GM15510 (cell line): ENCODE measurements at regions not wholly inside any gene's neighbourhood (a gene's known extent, or its start where the extent isn't known, plus 50 kb on each side); places are given as distances from the start of the nearest gene placed in this dataset.

Experiments
- POLR2A ChIP-seq: IDR thresholded peaks from 3 replicates; pipeline ENCODE4 v1.6.1; 2011; ENCODE audit warnings: borderline replicate concordance; ENCODE audit not compliant: insufficient read length; ENCODE audit errors: extremely low read depth

DNA sequence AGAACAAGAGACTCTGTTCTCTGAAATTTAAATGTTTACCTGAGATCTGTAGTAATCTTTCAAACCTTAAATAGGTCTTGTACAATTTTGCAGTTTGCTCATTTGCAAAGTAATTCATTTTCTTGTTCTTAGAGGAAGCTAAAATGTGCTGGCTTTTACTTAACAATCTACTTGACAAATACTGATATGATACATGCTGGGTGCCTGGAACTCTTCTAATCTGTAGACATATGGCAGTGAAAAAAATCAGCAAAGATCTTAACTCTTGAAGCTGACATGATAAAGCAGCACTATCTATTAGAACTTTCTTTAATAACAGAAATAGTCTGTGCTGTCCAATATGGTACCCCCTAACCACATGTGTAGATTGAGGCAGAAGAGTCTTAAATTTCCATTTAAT lies 1352.8 kb upstream of the SLC39A10 start:
- no peak for TF ChIP-seq POLR2A

DNA sequence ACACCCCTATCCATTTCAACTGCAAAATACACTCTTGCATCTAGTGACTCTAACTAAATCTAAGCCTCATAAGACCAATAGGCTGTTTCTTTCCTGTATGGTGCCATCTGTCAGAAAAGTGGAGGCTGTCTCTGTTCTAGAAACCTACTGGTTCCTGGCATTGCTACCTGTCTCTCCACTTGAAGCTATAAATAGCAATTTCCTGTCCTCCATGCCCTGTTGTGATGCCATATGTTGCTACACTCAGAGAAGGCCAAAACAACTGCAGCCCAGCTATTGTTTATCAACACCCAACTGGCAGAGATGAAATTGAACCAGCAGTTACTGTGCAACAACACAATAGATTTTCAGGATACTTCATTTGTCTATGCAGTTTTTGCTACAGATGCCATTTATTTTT lies 1355.1 kb upstream of the SLC39A10 start:
- TF ChIP-seq POLR2A: no peak

DNA sequence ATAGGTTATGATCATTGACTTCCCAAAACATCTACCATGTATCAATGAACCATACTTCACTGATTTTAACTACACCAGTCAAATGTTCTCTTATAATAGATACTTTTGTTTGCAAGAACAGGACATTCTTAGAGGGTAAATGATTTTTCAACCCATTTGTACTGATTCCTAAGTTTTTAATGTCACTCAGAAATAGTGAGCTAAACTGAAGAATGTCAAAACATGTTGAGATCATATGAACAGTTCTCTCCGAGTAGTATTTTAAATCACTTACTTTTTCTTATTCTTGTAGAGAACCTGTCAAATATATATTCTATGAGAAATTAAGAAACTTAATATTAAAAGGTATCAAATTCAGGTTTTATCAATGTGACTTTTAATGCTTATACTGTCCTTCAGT lies 1362.9 kb upstream of the SLC39A10 start:
- TF ChIP-seq POLR2A: no peak

DNA sequence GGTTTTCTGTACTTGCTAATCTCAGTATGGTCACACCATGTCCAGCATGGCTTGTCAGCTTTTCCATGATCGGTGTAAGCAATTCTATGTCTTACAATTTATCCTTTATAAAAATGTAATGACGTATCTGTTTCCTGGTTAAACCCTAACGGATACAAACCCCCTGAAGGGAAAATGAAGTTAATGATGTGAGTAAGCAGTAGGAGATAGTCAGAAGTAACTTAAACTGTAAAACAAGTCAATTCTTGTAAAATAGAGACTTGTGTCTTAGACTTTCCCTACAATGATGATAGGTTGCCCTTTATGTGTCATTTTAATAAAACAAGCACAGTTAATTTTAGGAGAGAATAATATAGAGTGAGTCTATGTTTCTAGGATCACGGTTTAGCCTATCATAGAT lies 1365.9 kb upstream of the SLC39A10 start:
- TF ChIP-seq POLR2A: no peak

DNA sequence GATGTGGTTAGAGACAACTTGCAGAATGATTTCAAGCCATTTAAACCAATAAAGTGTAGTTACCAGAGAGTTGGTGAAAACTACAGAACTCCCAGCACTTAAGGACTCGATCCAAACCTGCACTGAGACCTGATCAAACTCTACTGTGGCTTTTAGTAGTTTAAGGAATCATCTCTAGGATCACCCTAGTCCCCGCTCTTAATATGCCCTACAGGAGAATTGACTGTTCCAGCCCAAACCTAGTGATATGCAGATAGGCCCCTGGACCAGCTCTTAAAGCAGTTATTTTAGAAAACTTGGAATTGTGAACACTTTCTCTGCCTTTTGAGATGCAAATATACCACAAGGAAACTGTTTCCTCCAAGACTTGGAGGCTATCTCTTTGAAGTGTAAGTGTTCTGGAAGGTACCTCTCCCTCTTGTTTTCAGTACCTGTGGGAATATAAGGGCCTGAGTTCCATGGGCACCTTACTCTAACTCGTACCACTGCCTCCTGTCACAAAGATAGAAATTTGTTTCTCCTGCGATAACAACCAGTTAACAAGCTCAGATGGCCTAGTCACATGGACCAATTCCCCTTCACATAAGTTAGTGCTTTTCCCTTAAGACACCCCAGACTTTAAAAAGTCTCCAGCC lies 1367.2 kb upstream of the SLC39A10 start:
- TF ChIP-seq POLR2A: no peak

DNA sequence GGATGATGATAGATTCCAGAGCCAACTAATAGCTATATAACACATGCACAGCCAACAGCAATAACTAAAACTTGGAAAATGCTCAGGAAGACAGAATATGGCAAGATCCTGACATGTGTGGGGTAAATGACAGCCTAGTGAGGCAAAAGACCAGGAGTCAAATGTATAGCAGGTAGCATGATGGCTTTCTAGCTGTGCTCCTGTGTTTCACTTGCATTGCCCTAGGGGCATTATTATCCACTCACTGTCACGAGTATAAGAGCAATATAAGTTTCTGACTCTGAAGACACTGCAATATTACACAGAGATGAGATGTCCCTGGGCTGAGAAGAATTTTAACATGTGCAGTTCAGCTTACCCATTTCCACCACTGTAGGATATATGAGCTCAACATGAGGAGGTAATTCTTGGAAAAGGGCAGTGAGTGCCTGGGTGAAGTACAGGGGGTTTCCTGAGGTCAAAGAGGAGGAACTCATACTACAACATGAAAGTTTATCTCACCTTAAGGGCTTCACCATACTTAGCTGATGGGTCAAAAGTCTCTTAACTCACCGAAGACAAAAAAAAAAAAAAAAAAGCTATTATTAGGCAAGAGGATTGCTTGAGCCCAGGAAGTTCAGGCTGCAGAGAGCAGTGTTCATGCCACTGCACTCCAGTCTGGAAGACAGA lies 1385.6 kb upstream of the SLC39A10 start:
- TF ChIP-seq POLR2A: no peak

DNA sequence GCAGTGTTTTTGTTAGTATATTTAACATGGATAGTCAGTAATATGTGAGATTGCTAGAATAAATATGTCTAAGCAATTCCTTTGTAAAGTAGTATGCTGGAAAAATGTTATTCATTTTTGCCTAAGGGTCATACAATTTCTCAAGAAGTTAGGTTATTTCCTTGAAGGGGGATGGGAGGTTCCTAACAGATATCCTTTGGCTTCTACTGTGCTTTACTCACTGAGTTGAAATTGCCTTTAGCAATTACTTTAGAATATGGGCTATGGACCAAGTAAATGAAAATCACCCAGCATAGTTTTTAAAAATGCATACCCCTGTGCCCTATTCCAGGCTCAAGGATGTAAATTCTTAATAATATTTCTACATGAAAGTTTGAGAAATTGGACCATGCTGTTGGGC lies 1386.4 kb upstream of the SLC39A10 start:
- TF ChIP-seq POLR2A: no peak

DNA sequence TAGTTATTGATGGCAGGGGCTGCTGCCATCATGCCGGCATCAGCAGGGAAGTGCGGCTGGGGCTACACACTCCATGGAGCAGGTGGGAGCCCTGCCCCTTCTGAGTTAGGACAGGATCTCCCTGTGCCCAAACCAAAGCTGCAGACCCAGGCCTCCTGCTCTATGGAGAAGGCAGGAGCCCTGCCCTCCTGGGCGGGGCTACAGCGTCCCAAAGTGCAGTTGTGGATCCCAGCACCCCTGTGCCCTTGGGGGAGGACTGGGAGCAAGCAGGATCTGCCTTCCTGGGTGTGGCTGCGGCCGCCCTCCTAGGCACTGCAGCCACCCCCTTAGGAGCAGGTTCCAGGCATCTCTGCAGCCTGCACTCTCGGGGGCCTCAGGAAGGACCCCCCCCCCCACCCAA lies 1392.4 kb upstream of the SLC39A10 start:
- no peak for TF ChIP-seq POLR2A

DNA sequence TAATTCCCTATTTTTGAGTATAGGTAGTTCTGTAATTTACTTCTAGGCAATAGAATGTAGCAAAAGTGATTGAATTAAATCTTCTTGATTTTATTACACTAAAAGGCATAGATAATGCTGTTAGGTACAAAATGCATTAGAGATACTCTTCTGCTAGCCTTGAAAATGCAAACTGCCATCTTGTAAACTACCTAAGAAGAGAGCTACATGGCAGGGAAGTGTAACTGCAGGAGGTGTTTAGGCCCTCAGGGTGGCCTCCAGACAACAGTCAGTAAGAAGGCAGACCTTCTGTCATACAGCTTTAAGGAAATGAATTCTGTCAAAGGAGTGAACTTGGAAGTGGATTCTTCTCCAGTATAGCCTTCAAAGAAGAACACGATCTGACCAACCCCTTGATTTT lies 1396.8 kb upstream of the SLC39A10 start:
- no peak for TF ChIP-seq POLR2A

DNA sequence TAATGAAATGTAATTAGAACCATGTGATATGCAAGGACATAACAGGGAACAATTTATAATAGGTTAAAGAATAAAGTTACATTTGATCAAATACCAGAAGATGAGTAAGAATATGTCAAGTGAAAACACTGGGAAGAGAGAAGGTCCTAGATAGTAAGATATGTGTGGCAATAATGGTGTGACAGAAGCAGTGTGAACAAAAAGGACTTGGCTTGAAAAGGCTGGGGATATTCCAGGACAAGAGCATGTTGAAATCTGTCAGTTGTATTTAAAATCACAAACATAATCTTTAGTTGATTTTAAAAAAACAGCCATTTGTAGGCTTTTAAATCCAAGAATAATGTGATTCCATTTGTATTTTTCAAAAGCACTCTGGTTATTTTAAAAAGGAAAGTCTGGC lies 1399.9 kb upstream of the SLC39A10 start:
- TF ChIP-seq POLR2A: no peak

DNA sequence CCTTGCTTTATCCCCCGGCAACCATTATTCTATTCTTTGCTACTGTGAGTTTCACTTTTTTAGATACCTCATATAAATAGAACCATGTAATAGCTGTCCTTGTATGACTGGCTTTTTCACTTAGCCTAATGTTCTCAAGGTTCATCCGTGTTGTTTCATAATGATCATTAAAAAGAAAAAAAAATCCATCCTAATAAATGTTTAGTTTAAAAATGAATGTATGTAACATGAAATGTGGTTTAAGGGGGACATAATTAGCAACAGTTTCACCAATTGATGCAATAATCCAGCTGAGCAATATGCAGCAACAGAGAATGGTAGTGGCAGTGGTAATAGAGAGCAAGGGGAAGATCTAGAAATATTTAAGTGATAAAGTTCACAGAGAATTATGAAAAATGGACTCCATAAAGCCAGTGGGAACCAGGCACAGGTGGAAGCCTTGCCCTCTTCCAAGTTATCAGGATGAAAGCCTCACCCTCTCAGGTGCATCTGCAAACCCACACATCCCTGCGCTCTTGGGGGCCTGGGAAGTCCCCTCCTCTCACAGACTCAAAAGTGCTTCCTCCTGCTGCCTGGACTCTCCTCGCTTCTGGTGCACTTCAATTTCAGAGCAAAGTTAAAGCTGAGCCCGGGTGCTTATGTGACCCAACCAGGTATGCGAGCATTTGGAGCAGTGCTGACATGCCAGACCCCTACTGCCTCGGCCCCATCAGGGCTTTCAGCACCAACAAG lies 1403.3 kb upstream of the SLC39A10 start:
- no peak for TF ChIP-seq POLR2A

DNA sequence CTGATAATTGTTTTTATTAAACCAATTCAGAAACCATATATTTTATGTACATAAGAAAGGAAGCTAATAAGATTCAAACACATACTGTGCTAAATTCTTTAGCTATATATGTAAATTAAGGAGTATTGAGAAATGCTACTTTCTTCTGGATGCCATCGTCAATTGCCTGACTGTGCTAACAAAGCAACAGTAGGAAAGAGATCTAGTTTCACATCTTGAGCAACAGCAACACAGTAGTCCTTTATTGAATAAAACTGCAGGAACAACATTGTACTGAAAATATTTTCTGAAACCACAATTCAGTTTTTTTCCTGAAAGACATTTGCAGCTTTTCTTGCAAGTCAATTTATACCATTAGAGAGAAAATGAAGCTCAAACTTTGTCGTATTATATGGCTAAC lies 1404.9 kb upstream of the SLC39A10 start:
- TF ChIP-seq POLR2A: no peak

DNA sequence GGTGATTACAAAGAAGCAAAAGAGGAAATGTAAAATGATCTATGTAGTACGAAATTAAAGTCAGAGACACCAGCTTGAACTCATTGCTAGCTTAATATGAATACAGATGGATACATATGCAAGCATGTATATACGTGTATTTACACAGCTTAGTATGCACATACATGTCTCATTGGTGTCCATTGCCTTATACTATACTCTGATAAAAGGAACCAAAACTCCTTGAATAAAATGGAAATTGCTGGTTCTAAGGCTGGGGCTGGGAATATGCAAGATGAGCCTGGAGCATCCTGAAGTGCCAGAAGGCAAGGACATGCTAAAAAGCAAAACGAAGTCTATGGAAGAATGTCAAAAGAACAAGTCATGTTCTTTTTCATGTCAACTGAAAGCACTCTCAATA lies 1424.4 kb upstream of the SLC39A10 start:
- TF ChIP-seq POLR2A: no peak

DNA sequence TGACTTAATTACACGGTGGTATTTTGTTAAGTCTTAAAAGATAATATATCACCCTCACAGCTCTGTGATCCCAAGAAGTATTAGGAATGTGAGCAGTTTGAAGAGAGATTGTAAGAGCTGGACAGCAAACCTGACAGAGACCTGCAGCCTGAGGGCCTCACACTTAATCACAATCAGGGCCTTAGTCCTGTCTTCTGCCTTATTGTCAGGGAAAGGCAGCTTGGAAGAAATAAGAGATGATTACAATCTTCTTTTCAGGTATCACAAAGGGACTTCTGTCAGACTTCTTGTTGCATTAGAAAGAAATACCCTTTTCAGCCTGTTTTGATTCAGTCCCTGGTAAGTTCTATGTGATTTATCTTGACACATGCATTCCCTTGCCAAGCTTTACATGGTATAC lies 1433.8 kb upstream of the SLC39A10 start:
- TF ChIP-seq POLR2A: no peak

DNA sequence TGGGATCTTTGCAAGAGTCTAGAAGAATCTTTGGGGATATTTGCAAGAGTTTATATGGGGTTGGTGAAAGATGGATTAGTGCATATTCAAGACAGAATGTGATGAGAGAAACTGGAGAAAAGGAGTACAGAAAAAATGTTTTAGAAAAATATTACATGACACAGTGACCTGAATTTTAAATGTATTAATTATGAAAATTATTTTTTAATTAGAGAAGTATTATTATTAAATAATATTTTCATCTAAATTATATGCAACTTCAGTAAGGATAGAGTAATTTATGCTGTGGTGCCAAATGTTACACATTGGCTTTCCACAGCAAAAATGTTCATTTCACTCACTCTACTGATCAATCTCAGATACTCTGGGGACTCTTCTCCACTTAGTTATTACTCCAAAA lies 1442.8 kb upstream of the SLC39A10 start:
- no peak for TF ChIP-seq POLR2A
